Endothelial cell of umbilical vein (primary cell): ENCODE measurements at regions not wholly inside any gene's neighbourhood (a gene's known extent, or its start where the extent isn't known, plus 50 kb on each side); places are given as distances from the start of the nearest gene placed in this dataset.
A peak's percentile ranks its signal among the peaks of the same experiment; 100 is the strongest.

Experiments used
- BruUV-seq: library from RNA; stranded (reverse); fragments of 400-500 nt; replicated peaks from 2 replicates; lab custom pipeline; 2021; lab: Mats Ljungman, UMichigan
- CTCF ChIA-PET: fragments of 300-600, 350-600 bp; sonication (Branson Sonifier 250); formaldehyde crosslinking; loops from one replicate; lab custom pipeline; 2021; ENCODE audit warnings: antibody characterized with exemption, inconsistent platforms; lab: Charles Lee
- POLR2A ChIA-PET: fragments of 300-600, 350-600 bp; sonication (Branson Sonifier 250); formaldehyde crosslinking; loops from one replicate; lab custom pipeline; 2021; ENCODE audit warnings: antibody characterized with exemption, inconsistent platforms; lab: Charles Lee
- DNase-seq: peaks from one replicate; pipeline ENCODE4 v3.0.0-alpha.2; 2011; ENCODE audit warnings: low read depth, low spot score
- FAIRE-seq: peaks from 2 replicates; lab custom pipeline; 2011; peaks lifted over from hg19 to GRCh38; lab: Jason Lieb, UNC
- H2AFZ ChIP-seq: 2 replicates; pipeline ENCODE4 v1.6.0; 2012; ENCODE audit warnings: low read depth, low read length, control low read depth, inconsistent platforms
- H3K27ac ChIP-seq: 2 replicates; pipeline ENCODE4 v1.5.1; 2011; ENCODE audit warnings: low read depth, mild to moderate bottlenecking, control low read depth, low read length, moderate library complexity; ENCODE audit not compliant: insufficient read depth
- H3K27me3 ChIP-seq, 2 experiments: 2 replicates each; pipeline versions ENCODE4 v1.6.0 to v1.6.1; 2011; ENCODE audit warnings: low read length in 2 of 2, mixed read lengths in 1 of 2; ENCODE audit not compliant: control insufficient read depth in 2 of 2, insufficient read depth in 2 of 2
- H3K36me3 ChIP-seq, 2 experiments: 2 replicates in 1 of 2; 3 replicates in 1 of 2; pipeline ENCODE4 v1.5.1; 2011; ENCODE audit warnings: low read length in 2 of 2, mild to moderate bottlenecking in 1 of 2, moderate library complexity in 1 of 2; ENCODE audit not compliant: control insufficient read depth in 2 of 2, insufficient read depth in 2 of 2; ENCODE audit errors: extremely low read depth in 1 of 2
- H3K4me1 ChIP-seq: 3 replicates; pipeline ENCODE4 v1.5.1; 2011; ENCODE audit warnings: mild to moderate bottlenecking, low read length; ENCODE audit not compliant: control insufficient read depth, insufficient read depth; ENCODE audit errors: extremely low read depth
- H3K4me2 ChIP-seq: 2 replicates; pipeline ENCODE4 v1.6.1; 2011; ENCODE audit warnings: low read length, control low read depth, mixed read lengths; ENCODE audit not compliant: insufficient read depth
- H3K4me3 ChIP-seq, 3 experiments: fragments of 200-600 bp in 1 of 3; sonication (generic), shearing (Covaris generic) in 1 of 3; replicated peaks in 1 of 3; 2 replicates each; pipeline ENCODE4 v1.5.1; 2011 to 2016; ENCODE audit warnings: control low read depth in 3 of 3, low read length in 3 of 3, mild to moderate bottlenecking in 2 of 3, inconsistent platforms in 1 of 3, low read depth in 1 of 3, moderate library complexity in 1 of 3; ENCODE audit not compliant: insufficient read depth in 1 of 3
- H3K79me2 ChIP-seq: 2 replicates; pipeline ENCODE4 v1.6.0; 2012; ENCODE audit warnings: low read length, inconsistent platforms; ENCODE audit not compliant: control insufficient read depth, insufficient read depth
- H3K9ac ChIP-seq: replicated peaks from 2 replicates; pipeline ENCODE3; 2011; ENCODE audit warnings: low read length, control low read depth; ENCODE audit not compliant: insufficient read depth; ENCODE audit errors: extremely low read depth
- H3K9me1 ChIP-seq: replicated peaks from 3 replicates; pipeline ENCODE4 v1.6.0; 2011; ENCODE audit warnings: mild to moderate bottlenecking, low read length; ENCODE audit not compliant: control insufficient read depth, insufficient read depth; ENCODE audit errors: extremely low read depth
- H3K9me3 ChIP-seq: replicated peaks from 2 replicates; pipeline ENCODE4 v1.5.1; 2012; ENCODE audit warnings: low read length, inconsistent platforms; ENCODE audit not compliant: control insufficient read depth, insufficient read depth
- H4K20me1 ChIP-seq: replicated peaks from 2 replicates; pipeline ENCODE3; 2011; ENCODE audit warnings: mild to moderate bottlenecking, low read length; ENCODE audit not compliant: control insufficient read depth, insufficient read depth; ENCODE audit errors: extremely low read depth
- EZH2 ChIP-seq: IDR thresholded peaks from 2 replicates; pipeline ENCODE4 v1.6.1; 2012; ENCODE audit warnings: borderline replicate concordance, low read depth, mild to moderate bottlenecking, moderate library complexity, low read length, inconsistent platforms; ENCODE audit not compliant: severe bottlenecking
- FOS ChIP-seq: IDR thresholded peaks from 2 replicates; pipeline ENCODE4 v1.6.1; 2011; ENCODE audit warnings: mild to moderate bottlenecking, low read length, moderate library complexity, borderline replicate concordance; ENCODE audit not compliant: insufficient read depth
- GATA2 ChIP-seq: IDR thresholded peaks from 2 replicates; pipeline ENCODE4 v1.7.0; 2011; ENCODE audit warnings: low read depth, mild to moderate bottlenecking, moderate library complexity, mixed read lengths, low read length; ENCODE audit not compliant: insufficient read length, insufficient read depth
- JUN ChIP-seq: IDR thresholded peaks from 2 replicates; pipeline ENCODE4 v1.6.1; 2011; ENCODE audit warnings: borderline replicate concordance, low read depth; ENCODE audit not compliant: insufficient read length, insufficient read depth
- MYC ChIP-seq: IDR thresholded peaks from one replicate; pipeline ENCODE4 v1.6.1; 2011; ENCODE audit warnings: mild to moderate bottlenecking, low read depth, low read length
- POLR2A ChIP-seq: IDR thresholded peaks from 2 replicates; pipeline ENCODE4 v1.6.1; 2012; ENCODE audit warnings: low read depth, mild to moderate bottlenecking, control low read depth, low read length
- POLR2AphosphoS5 ChIP-seq: IDR thresholded peaks from 2 replicates; pipeline ENCODE4 v1.6.1; 2012; ENCODE audit warnings: low read depth, mild to moderate bottlenecking, control low read depth, low read length, moderate library complexity; ENCODE audit not compliant: insufficient read depth
- dilution Hi-C: fragments of 300-500 bp; cut with MboI; formaldehyde crosslinking; loops from one replicate; pipeline ENCODE4 v1.15.0; 2019; ENCODE audit warnings: low sequenced_read_pairs; ENCODE audit not compliant: extremely low pct_ligation_motif_present
- intact Hi-C: fragments of 100-400 bp; cut with micrococcal nuclease; formaldehyde crosslinking; loops from one replicate; pipeline ENCODE4 v1.10.0; 2022
- TF ChIP-seq, protein P1 (sequence below): IDR thresholded peaks from 2 replicates; pipeline ENCODE4 v1.6.1; 2011; ENCODE audit not compliant: insufficient read depth, insufficient read length
- TF ChIP-seq, protein P2 (sequence below), 2 donors: IDR thresholded peaks; 1 replicate in 1 of 2; 2 replicates in 1 of 2; pipeline ENCODE4 v1.5.1; 2011; ENCODE audit warnings: low read length in 2 of 2, mild to moderate bottlenecking in 2 of 2, moderate library complexity in 2 of 2, control low read depth in 1 of 2, inconsistent platforms in 1 of 2, low read depth in 1 of 2; ENCODE audit not compliant: insufficient read depth in 1 of 2; ENCODE audit errors: extremely low read depth in 1 of 2

DNA sequence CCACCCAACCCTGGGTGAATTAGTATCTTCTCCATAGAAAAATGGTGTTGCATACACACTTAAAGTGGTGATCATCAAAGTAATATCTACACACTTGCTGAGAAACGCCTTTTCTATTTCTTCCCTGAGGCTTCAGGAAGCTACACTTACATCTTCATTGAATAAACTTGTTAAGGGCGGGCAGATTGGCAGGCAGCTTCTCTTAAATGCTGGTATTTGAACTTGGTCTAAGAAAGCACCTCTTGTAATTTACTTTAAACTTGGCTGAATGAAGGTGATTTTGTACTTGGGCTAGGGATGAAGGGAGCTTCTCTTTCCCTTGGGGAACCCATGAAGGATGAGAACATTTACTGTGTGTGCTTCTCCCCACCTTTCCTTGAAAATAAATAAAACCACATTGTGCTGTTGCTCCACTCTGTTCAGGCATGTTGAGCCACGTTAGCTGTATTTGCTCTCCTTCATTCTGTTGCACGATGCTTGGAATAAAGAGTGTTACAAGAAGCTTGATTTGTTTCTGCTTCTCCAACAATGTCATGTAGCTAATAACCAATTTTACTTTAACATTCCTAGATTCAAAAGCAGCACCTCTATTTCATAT, 430.1 kb downstream of the ANKRD50 start:
- Histone ChIP-seq H3K79me2 (no peaks in the 10 kb centered on the region), H3K27me3 (no peaks in the 10 kb centered on the region), H3K4me1 (no peaks in the 10 kb centered on the region), H3K27ac (no peak overlapping the region), H3K9ac (no peak overlapping the region), H3K36me3 (no peaks in the 10 kb centered on the region), H2AFZ (peak overlapping the region; percentile 23), H3K4me3 (no peak overlapping the region), H4K20me1 (no peaks in the 10 kb centered on the region), H3K9me3 (no peaks in the 10 kb centered on the region), H3K9me1 (no peaks in the 10 kb centered on the region), H3K4me2 (no peak overlapping the region)
- no TSS peak for BruUV-seq
- TF ChIP-seq, protein P1, sequence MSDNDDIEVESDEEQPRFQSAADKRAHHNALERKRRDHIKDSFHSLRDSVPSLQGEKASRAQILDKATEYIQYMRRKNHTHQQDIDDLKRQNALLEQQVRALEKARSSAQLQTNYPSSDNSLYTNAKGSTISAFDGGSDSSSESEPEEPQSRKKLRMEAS = no peak
- TF ChIP-seq EZH2 (no peak), FOS (no peak), JUN (no peak), POLR2A (no peak)
- dilution Hi-C loops (no loop called here), intact Hi-C loops (no loop called here)
- FAIRE-seq (no peak), DNase-seq (no peak)
- POLR2A ChIA-PET = no interaction called here
- CTCF ChIA-PET = no interaction called here

- Histone ChIP-seq H3K4me1 (no peaks in the 10 kb centered on the region), H2AFZ (no peak overlapping the region), H3K27ac (no peak overlapping the region), H3K79me2 (no peaks in the 10 kb centered on the region), H3K27me3 (no peaks in the 10 kb centered on the region), H3K9ac (no peak overlapping the region), H4K20me1 (no peaks in the 10 kb centered on the region), H3K36me3 (no peaks in the 10 kb centered on the region), H3K4me3 (no peak overlapping the region), H3K9me3 (no peaks in the 10 kb centered on the region), H3K4me2 (no peak overlapping the region), H3K9me1 (no peaks in the 10 kb centered on the region)
- FAIRE-seq (no peak), DNase-seq (no peak)
- no peak for TF ChIP-seq POLR2A
- no peak for TF ChIP-seq GATA2
- no peak for TF ChIP-seq JUN
- TF ChIP-seq, protein P1 = no peak
- TF ChIP-seq POLR2AphosphoS5 = no peak
- TF ChIP-seq, protein P2, sequence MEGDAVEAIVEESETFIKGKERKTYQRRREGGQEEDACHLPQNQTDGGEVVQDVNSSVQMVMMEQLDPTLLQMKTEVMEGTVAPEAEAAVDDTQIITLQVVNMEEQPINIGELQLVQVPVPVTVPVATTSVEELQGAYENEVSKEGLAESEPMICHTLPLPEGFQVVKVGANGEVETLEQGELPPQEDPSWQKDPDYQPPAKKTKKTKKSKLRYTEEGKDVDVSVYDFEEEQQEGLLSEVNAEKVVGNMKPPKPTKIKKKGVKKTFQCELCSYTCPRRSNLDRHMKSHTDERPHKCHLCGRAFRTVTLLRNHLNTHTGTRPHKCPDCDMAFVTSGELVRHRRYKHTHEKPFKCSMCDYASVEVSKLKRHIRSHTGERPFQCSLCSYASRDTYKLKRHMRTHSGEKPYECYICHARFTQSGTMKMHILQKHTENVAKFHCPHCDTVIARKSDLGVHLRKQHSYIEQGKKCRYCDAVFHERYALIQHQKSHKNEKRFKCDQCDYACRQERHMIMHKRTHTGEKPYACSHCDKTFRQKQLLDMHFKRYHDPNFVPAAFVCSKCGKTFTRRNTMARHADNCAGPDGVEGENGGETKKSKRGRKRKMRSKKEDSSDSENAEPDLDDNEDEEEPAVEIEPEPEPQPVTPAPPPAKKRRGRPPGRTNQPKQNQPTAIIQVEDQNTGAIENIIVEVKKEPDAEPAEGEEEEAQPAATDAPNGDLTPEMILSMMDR (IDR thresholded peaks at IDR 0.05; ENCODE audit: extremely low read depth in 1 of 2, insufficient read depth in 1 of 2, low read depth in 1 of 2, low read length in 2 of 2) = no peak
- TF ChIP-seq MYC = no peak
- TF ChIP-seq FOS = no peak
- no peak for TF ChIP-seq EZH2
- CTCF ChIA-PET = no interaction called here
- dilution Hi-C loops = no loop called here
- no TSS peak for BruUV-seq
- POLR2A ChIA-PET = no interaction called here
- intact Hi-C loops = no loop called here
Observed at GRCh38 chr4:124288706-124289486, 423.6 kb downstream of the ANKRD50 start.
